CD14-positive monocyte (primary cell): ENCODE measurements at regions not wholly inside any gene's neighbourhood (a gene's known extent, or its start where the extent isn't known, plus 50 kb on each side); places are given as distances from the start of the nearest gene placed in this dataset.

Source experiments
- DNase-seq, 3 donors: peaks; one replicate each; pipeline ENCODE4 v3.0.0-alpha.2; 2011 to 2022
- H2AFZ ChIP-seq: 2 replicates; pipeline ENCODE4 v1.6.0; 2012; ENCODE audit warnings: mild to moderate bottlenecking, low read depth, low read length, inconsistent platforms; ENCODE audit not compliant: insufficient read depth, poor library complexity, severe bottlenecking
- H3K27ac ChIP-seq, 2 donors: 1 replicate in 1 of 2; 2 replicates in 1 of 2; pipeline ENCODE4 v1.5.1; 2012 to 2013; ENCODE audit warnings: low read length in 2 of 2, control low read depth in 1 of 2, inconsistent platforms in 1 of 2, low read depth in 1 of 2, mild to moderate bottlenecking in 1 of 2
- H3K27me3 ChIP-seq, 2 donors: one replicate each; pipeline versions ENCODE4 v1.6.0 to v1.6.1; 2011 to 2013; ENCODE audit warnings: low read length in 2 of 2; ENCODE audit not compliant: control insufficient read depth in 2 of 2, insufficient read depth in 2 of 2
- H3K36me3 ChIP-seq, 2 donors: replicated peaks in 1 of 2; 1 replicate in 1 of 2; 2 replicates in 1 of 2; pipeline versions ENCODE4 v1.5.1 to v1.6.1; 2012 to 2013; ENCODE audit warnings: low read length in 2 of 2, control low read depth in 1 of 2, inconsistent platforms in 1 of 2, mild to moderate bottlenecking in 1 of 2; ENCODE audit not compliant: insufficient read depth in 2 of 2, control insufficient read depth in 1 of 2
- H3K4me1 ChIP-seq, 2 donors: 1 replicate in 1 of 2; 2 replicates in 1 of 2; pipeline versions ENCODE4 v1.5.1 to v1.6.1; 2012 to 2013; ENCODE audit warnings: low read length in 2 of 2, control low read depth in 1 of 2, inconsistent platforms in 1 of 2, mild to moderate bottlenecking in 1 of 2, moderate library complexity in 1 of 2; ENCODE audit not compliant: insufficient read depth in 2 of 2, control insufficient read depth in 1 of 2
- H3K4me2 ChIP-seq: replicated peaks from 2 replicates; pipeline ENCODE3; 2012; ENCODE audit warnings: low read length, moderate library complexity, mild to moderate bottlenecking; ENCODE audit not compliant: poor library complexity, severe bottlenecking; ENCODE audit errors: extremely low read depth
- H3K4me3 ChIP-seq, 3 experiments: fragments of 200-600 bp in 1 of 3; sonication (generic) in 1 of 3; replicated peaks in 1 of 3; 1 replicate in 2 of 3; 2 replicates in 1 of 3; pipeline ENCODE4 v1.5.1; 2011 to 2013; ENCODE audit warnings: low read length in 3 of 3, mild to moderate bottlenecking in 3 of 3, control low read depth in 2 of 3, low read depth in 2 of 3, inconsistent platforms in 1 of 3, moderate library complexity in 1 of 3
- H3K79me2 ChIP-seq: 2 replicates; pipeline ENCODE4 v1.6.0; 2012; ENCODE audit warnings: mild to moderate bottlenecking, control low read depth, inconsistent platforms, low read length, moderate library complexity; ENCODE audit not compliant: insufficient read depth
- H3K9ac ChIP-seq: 2 replicates; pipeline ENCODE4 v1.6.0; 2017; ENCODE audit warnings: low read length, mild to moderate bottlenecking; ENCODE audit not compliant: insufficient read depth, poor library complexity, severe bottlenecking
- H3K9me3 ChIP-seq, 2 donors: replicated peaks in 1 of 2; 1 replicate in 1 of 2; 2 replicates in 1 of 2; pipeline versions ENCODE4 v1.5.1 to v1.6.1; 2012 to 2013; ENCODE audit warnings: low read length in 2 of 2, control low read depth in 1 of 2; ENCODE audit not compliant: control insufficient read depth in 1 of 2, insufficient read depth in 1 of 2
- H4K20me1 ChIP-seq: 2 replicates; pipeline ENCODE4 v1.6.0; 2012; ENCODE audit warnings: mild to moderate bottlenecking, low read length, control low read depth, moderate library complexity; ENCODE audit not compliant: insufficient read depth
- H3K27ac Mint-ChIP-seq, 7 donors: one replicate each; pipeline ENCODE4 v1.8.0; 2020; ENCODE audit warnings: mild to moderate bottlenecking in 7 of 7, mixed read lengths in 7 of 7, moderate library complexity in 6 of 7, inconsistent platforms in 2 of 7
- H3K27me3 Mint-ChIP-seq, 3 donors: one replicate each; pipeline ENCODE4 v1.8.0; 2021 to 2022; ENCODE audit warnings: low read depth in 3 of 3, mild to moderate bottlenecking in 3 of 3, mixed read lengths in 3 of 3, moderate library complexity in 3 of 3, inconsistent platforms in 1 of 3
- H3K36me3 Mint-ChIP-seq, 2 donors: one replicate each; pipeline ENCODE4 v1.8.0; 2020; ENCODE audit warnings: mixed read lengths in 2 of 2, inconsistent platforms in 1 of 2, mild to moderate bottlenecking in 1 of 2
- H3K4me1 Mint-ChIP-seq: one replicate; pipeline ENCODE4 v1.8.0; 2020; ENCODE audit warnings: mild to moderate bottlenecking, mixed read lengths
- H3K4me3 Mint-ChIP-seq, 2 donors: one replicate each; pipeline ENCODE4 v1.8.0; 2020; ENCODE audit warnings: mild to moderate bottlenecking in 2 of 2, mixed read lengths in 2 of 2, moderate library complexity in 1 of 2
- H3K9me3 Mint-ChIP-seq, 7 donors: one replicate each; pipeline ENCODE4 v1.8.0; 2020 to 2022; ENCODE audit warnings: mixed read lengths in 7 of 7, mild to moderate bottlenecking in 6 of 7, moderate library complexity in 6 of 7, inconsistent platforms in 2 of 7
- WGBS: methylation state at CpG from one replicate; pipeline ENCODE4 v1.1.5; 2013; ENCODE audit warnings: missing lambda C conversion rate; ENCODE audit not compliant: insufficient coverage; 5-methylcytosine and 5-hydroxymethylcytosine counted together
- intact Hi-C, 2 donors: fragments of 100-400 bp; cut with micrococcal nuclease; formaldehyde crosslinking; loops; one replicate each; pipeline versions ENCODE4 v1.15.0 to v1.15.1; 2023
- TF ChIP-seq, protein P1 (sequence below): fragments of 200-600 bp; IDR thresholded peaks from one replicate; pipeline ENCODE4 v1.8.0; 2022; ENCODE audit warnings: antibody characterized with exemption, mild to moderate bottlenecking

GRCh38 chr7:47036909-47037308 is 545.0 kb downstream of the TNS3 start:
- no peak overlapping the region for H3K4me2 ChIP-seq
- H3K4me1 ChIP-seq: no peaks in the 10 kb centered on the region
- H3K9me3 Mint-ChIP-seq: peaks cover 0 to 2% (median 0%) of the 10 kb centered on the region in 7 donors
- 95% methylated on average over 3 of the region's 6 CpGs for WGBS
- no peaks in the 10 kb centered on the region for H4K20me1 ChIP-seq
- H3K4me1 Mint-ChIP-seq: no peaks in the 10 kb centered on the region
- no peaks in the 10 kb centered on the region for H3K27me3 Mint-ChIP-seq
- no peak overlapping the region for H3K4me3 Mint-ChIP-seq
- H3K27me3 ChIP-seq: no peaks in the 10 kb centered on the region
- H3K27ac ChIP-seq: no peak overlapping the region
- no peak overlapping the region for H3K27ac Mint-ChIP-seq
- H2AFZ ChIP-seq: no peak overlapping the region
- TF ChIP-seq, protein P1, sequence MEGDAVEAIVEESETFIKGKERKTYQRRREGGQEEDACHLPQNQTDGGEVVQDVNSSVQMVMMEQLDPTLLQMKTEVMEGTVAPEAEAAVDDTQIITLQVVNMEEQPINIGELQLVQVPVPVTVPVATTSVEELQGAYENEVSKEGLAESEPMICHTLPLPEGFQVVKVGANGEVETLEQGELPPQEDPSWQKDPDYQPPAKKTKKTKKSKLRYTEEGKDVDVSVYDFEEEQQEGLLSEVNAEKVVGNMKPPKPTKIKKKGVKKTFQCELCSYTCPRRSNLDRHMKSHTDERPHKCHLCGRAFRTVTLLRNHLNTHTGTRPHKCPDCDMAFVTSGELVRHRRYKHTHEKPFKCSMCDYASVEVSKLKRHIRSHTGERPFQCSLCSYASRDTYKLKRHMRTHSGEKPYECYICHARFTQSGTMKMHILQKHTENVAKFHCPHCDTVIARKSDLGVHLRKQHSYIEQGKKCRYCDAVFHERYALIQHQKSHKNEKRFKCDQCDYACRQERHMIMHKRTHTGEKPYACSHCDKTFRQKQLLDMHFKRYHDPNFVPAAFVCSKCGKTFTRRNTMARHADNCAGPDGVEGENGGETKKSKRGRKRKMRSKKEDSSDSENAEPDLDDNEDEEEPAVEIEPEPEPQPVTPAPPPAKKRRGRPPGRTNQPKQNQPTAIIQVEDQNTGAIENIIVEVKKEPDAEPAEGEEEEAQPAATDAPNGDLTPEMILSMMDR: no peak
- H3K36me3 Mint-ChIP-seq: no peaks in the 10 kb centered on the region
- H3K9ac ChIP-seq: no peak overlapping the region
- H3K4me3 ChIP-seq: no peak overlapping the region
- intact Hi-C loops: no loop called here
- DNase-seq: no peak
- H3K9me3 ChIP-seq: no peaks in the 10 kb centered on the region
- H3K36me3 ChIP-seq: no peaks in the 10 kb centered on the region
- no peaks in the 10 kb centered on the region for H3K79me2 ChIP-seq

DNA sequence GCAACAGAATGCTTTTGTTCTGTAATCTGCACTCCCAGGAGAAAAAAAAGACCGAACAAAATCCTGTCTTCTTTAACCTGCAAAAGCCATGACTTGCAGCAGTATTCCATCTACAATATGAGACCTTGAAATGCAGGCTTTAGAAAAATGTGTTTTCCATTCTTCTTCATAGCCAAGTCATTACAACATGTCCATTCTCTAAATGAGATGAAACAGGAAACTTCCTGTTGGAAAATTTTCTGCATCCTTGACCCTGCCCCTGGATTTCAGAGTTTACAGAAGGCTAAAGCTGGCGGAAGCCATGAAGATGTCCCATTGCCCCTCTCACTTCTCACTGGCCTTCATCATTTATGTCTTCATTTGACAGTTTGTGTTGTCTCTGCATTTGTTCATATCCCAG is 546.4 kb downstream of the TNS3 start:
- Histone ChIP-seq H3K4me3 (no peak overlapping the region), H4K20me1 (no peaks in the 10 kb centered on the region), H3K9ac (no peak overlapping the region), H3K9me3 (no peaks in the 10 kb centered on the region), H3K4me2 (no peak overlapping the region), H3K4me1 (no peaks in the 10 kb centered on the region), H3K79me2 (no peaks in the 10 kb centered on the region), H3K27ac (no peak overlapping the region), H2AFZ (no peak overlapping the region), H3K36me3 (no peaks in the 10 kb centered on the region), H3K27me3 (no peaks in the 10 kb centered on the region)
- H3K27ac Mint-ChIP-seq: no peak overlapping the region
- no peaks in the 10 kb centered on the region for H3K27me3 Mint-ChIP-seq
- no peaks in the 10 kb centered on the region for H3K4me1 Mint-ChIP-seq
- peaks cover 0 to 2% (median 0%) of the 10 kb centered on the region in 7 donors for H3K9me3 Mint-ChIP-seq
- TF ChIP-seq, protein P1: no peak
- WGBS: 100% methylated on average over 1 of the region's 2 CpGs
- H3K4me3 Mint-ChIP-seq: no peak overlapping the region
- no peaks in the 10 kb centered on the region for H3K36me3 Mint-ChIP-seq
- intact Hi-C loops: no loop called here
- DNase-seq: no peak
